CD1c-positive myeloid dendritic cell (primary cell): ENCODE measurements at regions not wholly inside any gene's neighbourhood (a gene's known extent, or its start where the extent isn't known, plus 50 kb on each side); places are given as distances from the start of the nearest gene placed in this dataset.

Experiments used
- DNase-seq: peaks from one replicate; pipeline ENCODE4 v3.0.0-alpha.2; 2016; ENCODE audit errors: extremely low spot score

- DNase-seq, result no peak
These were observed 739.7 kb upstream of the FZD8 start for GRCh38 chr10:36381748-36382147.

GRCh38 chr10:36380538-36380937 lies 738.4 kb upstream of the FZD8 start:
- DNase-seq, result no peak

GRCh38 chr10:36375107-36375506 lies 733.0 kb upstream of the FZD8 start:
- no peak for DNase-seq

- no peak for DNase-seq
These were observed 731.5 kb upstream of the FZD8 start for GRCh38 chr10:36373424-36374096.

GRCh38 chr10:36367362-36367761 lies 725.3 kb upstream of the FZD8 start:
- DNase-seq, result no peak

- no peak for DNase-seq
These were observed 724.7 kb upstream of the FZD8 start for GRCh38 chr10:36366843-36367242.

GRCh38 chr10:36366065-36366464 lies 724.0 kb upstream of the FZD8 start:
- no peak for DNase-seq

GRCh38 chr10:36362257-36362656 lies 720.2 kb upstream of the FZD8 start:
- DNase-seq, result no peak

GRCh38 chr10:36358736-36359135 lies 716.6 kb upstream of the FZD8 start:
- DNase-seq, result no peak

- no peak for DNase-seq
These were observed 712.5 kb upstream of the FZD8 start for GRCh38 chr10:36354633-36355032.

- DNase-seq, result no peak
These were observed 709.1 kb upstream of the FZD8 start for GRCh38 chr10:36351159-36351558.

GRCh38 chr10:36349445-36350078 lies 707.5 kb upstream of the FZD8 start:
- DNase-seq, result no peak

GRCh38 chr10:36345807-36346206 lies 703.7 kb upstream of the FZD8 start:
- DNase-seq, result no peak

- no peak for DNase-seq
These were observed 703.1 kb upstream of the FZD8 start for GRCh38 chr10:36345175-36345533.

- no peak for DNase-seq
These were observed 702.4 kb upstream of the FZD8 start for GRCh38 chr10:36344240-36345174.

- DNase-seq, result no peak
These were observed 700.7 kb upstream of the FZD8 start for GRCh38 chr10:36342781-36343180.

- no peak for DNase-seq
These were observed 699.4 kb upstream of the FZD8 start for GRCh38 chr10:36341471-36341870.

- DNase-seq, result no peak
These were observed 694.2 kb upstream of the FZD8 start for GRCh38 chr10:36336315-36336714.

GRCh38 chr10:36333446-36333845 lies 691.4 kb upstream of the FZD8 start:
- DNase-seq, result no peak

- no peak for DNase-seq
These were observed 690.8 kb upstream of the FZD8 start for GRCh38 chr10:36332926-36333325.

GRCh38 chr10:36331121-36331520 lies 689.0 kb upstream of the FZD8 start:
- no peak for DNase-seq

- no peak for DNase-seq
These were observed 683.7 kb upstream of the FZD8 start for GRCh38 chr10:36325815-36326214.

- DNase-seq, result no peak
These were observed 682.7 kb upstream of the FZD8 start for GRCh38 chr10:36324831-36325230.
